A673 (cell line): ENCODE measurements at regions not wholly inside any gene's neighbourhood (a gene's known extent, or its start where the extent isn't known, plus 50 kb on each side); places are given as distances from the start of the nearest gene placed in this dataset.

Experiments
- BruUV-seq: library from RNA; stranded (reverse); fragments of 400-500 nt; replicated peaks from 2 replicates; lab custom pipeline; 2021; lab: Mats Ljungman, UMichigan
- CTCF ChIA-PET: fragments of 300-600 bp; sonication (Branson Sonifier 250); formaldehyde crosslinking; loops from one replicate; lab custom pipeline; 2022; ENCODE audit warnings: antibody characterized with exemption; lab: Charles Lee
- POLR2A ChIA-PET: fragments of 300-600 bp; sonication (Branson Sonifier 250); formaldehyde crosslinking; loops from one replicate; lab custom pipeline; 2022; ENCODE audit warnings: antibody characterized with exemption; ENCODE audit not compliant: low non-redundant PET; lab: Charles Lee
- DNase-seq: peaks from one replicate; pipeline ENCODE4 v3.0.0-alpha.2; 2015; ENCODE audit warnings: low spot score
- H3K27ac ChIP-seq: fragments of 200-600 bp; sonication (generic); 2 replicates; pipeline ENCODE4 v1.5.1; 2016; ENCODE audit warnings: mixed run types, low read depth, mild to moderate bottlenecking, mixed read lengths, antibody characterized with exemption, low read length; ENCODE audit not compliant: poor library complexity, severe bottlenecking
- H3K27me3 ChIP-seq: fragments of 200-600 bp; sonication (generic); replicated peaks from 2 replicates; pipeline ENCODE4 v1.6.1; 2017; ENCODE audit warnings: mixed run types, low read depth, mild to moderate bottlenecking, mixed read lengths, antibody characterized with exemption, low read length; ENCODE audit not compliant: insufficient read depth, poor library complexity
- H3K36me3 ChIP-seq: fragments of 200-600 bp; sonication (generic); 2 replicates; pipeline ENCODE4 v1.6.1; 2016; ENCODE audit warnings: mixed run types, mild to moderate bottlenecking, mixed read lengths, antibody characterized with exemption, low read length; ENCODE audit not compliant: insufficient read depth, poor library complexity, severe bottlenecking
- H3K4me1 ChIP-seq: fragments of 200-600 bp; sonication (generic); 2 replicates; pipeline ENCODE4 v1.6.1; 2017; ENCODE audit warnings: mixed run types, mild to moderate bottlenecking, mixed read lengths, antibody characterized with exemption, low read length; ENCODE audit not compliant: insufficient read depth, poor library complexity, severe bottlenecking
- H3K4me3 ChIP-seq: fragments of 200-600 bp; sonication (generic); 2 replicates; pipeline ENCODE4 v1.5.1; 2016; ENCODE audit warnings: low read depth, mixed run types, mild to moderate bottlenecking, mixed read lengths, low read length; ENCODE audit not compliant: poor library complexity, severe bottlenecking
- H3K9me3 ChIP-seq: fragments of 200-600 bp; sonication (generic); 2 replicates; pipeline ENCODE4 v1.6.1; 2016; ENCODE audit warnings: mixed run types, low read depth, mild to moderate bottlenecking, mixed read lengths, antibody characterized with exemption, low read length; ENCODE audit not compliant: poor library complexity, severe bottlenecking
- EZH2 ChIP-seq: fragments of 200-600 bp; sonication (generic); IDR thresholded peaks from 2 replicates; pipeline ENCODE4 v1.6.1; 2017; ENCODE audit warnings: borderline replicate concordance, low read depth, mild to moderate bottlenecking, mixed read lengths, antibody characterized with exemption, low read length; ENCODE audit not compliant: poor library complexity, severe bottlenecking
- intact Hi-C: fragments of 100-400 bp; cut with micrococcal nuclease; formaldehyde crosslinking; loops from one replicate; pipeline ENCODE4 v1.10.0; 2022; ENCODE audit not compliant: unreplicated experiment
- TF ChIP-seq, protein P1 (sequence below): fragments of 300-800, 200-600 bp; sonication (generic); conservative IDR thresholded peaks from 2 replicates; pipeline ENCODE4 v1.5.1; 2017; ENCODE audit warnings: low read depth, mild to moderate bottlenecking, antibody characterized with exemption, low read length, moderate library complexity, mixed read lengths

DNA sequence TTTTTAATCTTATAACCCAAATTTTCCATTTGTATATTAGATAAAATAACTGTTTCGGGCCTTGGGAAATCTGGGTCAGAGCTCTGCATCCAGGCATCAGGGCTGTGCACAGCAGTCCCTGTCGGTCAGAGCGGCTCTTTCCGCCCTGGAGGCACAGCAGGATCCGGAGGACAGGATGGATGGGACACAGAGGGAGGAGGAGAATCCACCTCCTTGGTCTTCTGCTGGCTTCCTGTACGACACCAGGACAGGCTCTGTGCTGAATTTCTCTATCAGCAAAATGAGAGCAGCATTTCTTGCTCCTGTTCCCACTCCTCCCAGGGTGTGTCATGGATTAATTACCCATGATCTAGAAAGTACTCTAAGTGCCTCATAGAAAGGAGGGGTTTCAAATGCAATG lies 254.9 kb downstream of the SKAP2 start:
- ChIA-PET CTCF (no interaction called here), POLR2A (no interaction called here)
- no peaks in the 10 kb centered on the region for H3K9me3 ChIP-seq
- peaks cover 38% of the 10 kb centered on the region for H3K27me3 ChIP-seq
- H3K36me3 ChIP-seq: no peaks in the 10 kb centered on the region
- H3K4me3 ChIP-seq: no peak overlapping the region
- no peak overlapping the region for H3K27ac ChIP-seq
- no peak for DNase-seq
- no peak for TF ChIP-seq EZH2
- TF ChIP-seq, protein P1, sequence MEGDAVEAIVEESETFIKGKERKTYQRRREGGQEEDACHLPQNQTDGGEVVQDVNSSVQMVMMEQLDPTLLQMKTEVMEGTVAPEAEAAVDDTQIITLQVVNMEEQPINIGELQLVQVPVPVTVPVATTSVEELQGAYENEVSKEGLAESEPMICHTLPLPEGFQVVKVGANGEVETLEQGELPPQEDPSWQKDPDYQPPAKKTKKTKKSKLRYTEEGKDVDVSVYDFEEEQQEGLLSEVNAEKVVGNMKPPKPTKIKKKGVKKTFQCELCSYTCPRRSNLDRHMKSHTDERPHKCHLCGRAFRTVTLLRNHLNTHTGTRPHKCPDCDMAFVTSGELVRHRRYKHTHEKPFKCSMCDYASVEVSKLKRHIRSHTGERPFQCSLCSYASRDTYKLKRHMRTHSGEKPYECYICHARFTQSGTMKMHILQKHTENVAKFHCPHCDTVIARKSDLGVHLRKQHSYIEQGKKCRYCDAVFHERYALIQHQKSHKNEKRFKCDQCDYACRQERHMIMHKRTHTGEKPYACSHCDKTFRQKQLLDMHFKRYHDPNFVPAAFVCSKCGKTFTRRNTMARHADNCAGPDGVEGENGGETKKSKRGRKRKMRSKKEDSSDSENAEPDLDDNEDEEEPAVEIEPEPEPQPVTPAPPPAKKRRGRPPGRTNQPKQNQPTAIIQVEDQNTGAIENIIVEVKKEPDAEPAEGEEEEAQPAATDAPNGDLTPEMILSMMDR: no peak
- no peaks in the 10 kb centered on the region for H3K4me1 ChIP-seq
- no TSS peak for BruUV-seq
- intact Hi-C loops: no loop called here

DNA sequence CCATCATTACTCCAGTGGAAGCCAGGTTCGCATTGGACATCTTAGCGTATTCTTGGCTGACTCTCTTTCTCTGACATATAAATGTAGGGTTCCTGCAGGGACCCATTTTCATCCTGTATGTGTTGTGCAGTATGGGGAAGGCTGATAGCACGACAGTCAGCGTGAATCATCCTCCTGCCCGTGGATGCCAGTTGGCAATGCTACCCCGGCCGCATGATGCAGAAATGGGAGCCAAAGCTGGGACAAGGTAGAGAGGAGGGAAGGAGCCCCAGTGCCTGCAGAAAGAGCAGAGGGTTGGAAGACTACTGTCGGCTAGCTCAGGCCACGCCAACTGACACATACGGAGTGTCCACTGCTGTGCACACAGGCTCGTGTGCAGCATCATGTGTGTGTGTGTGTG lies 251.6 kb downstream of the SKAP2 start:
- POLR2A ChIA-PET: no interaction called here
- Histone ChIP-seq H3K27ac (no peak overlapping the region), H3K9me3 (no peaks in the 10 kb centered on the region), H3K36me3 (no peaks in the 10 kb centered on the region), H3K27me3 (peaks cover 11% of the 10 kb centered on the region), H3K4me3 (no peak overlapping the region), H3K4me1 (no peaks in the 10 kb centered on the region)
- TF ChIP-seq EZH2: no peak
- TF ChIP-seq, protein P1: no peak
- intact Hi-C loops: no loop called here
- no peak for DNase-seq
- CTCF ChIA-PET: no interaction called here
- BruUV-seq: no TSS peak

DNA sequence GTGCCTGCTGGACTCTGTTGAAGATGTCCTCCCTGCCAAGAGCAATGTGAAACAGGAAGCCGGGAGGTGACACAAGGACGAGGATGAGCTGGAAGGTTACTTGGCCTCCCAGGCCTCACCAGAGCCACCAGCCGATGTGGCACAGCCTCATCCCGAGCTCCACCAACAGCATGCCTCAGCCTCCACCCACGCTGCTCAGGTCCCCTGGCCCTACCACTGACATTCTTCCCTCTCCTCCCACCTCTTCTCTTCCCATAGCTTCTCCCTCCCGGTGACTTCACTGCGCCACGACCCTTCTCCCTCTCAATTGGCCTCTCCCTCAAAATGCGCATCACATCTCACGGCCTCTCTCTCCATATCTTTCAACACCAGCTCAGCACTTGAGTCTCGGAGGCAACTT lies 249.9 kb downstream of the SKAP2 start:
- no peak for TF ChIP-seq EZH2
- TF ChIP-seq, protein P1: no peak
- Histone ChIP-seq H3K36me3 (no peaks in the 10 kb centered on the region), H3K27me3 (peaks cover 8% of the 10 kb centered on the region), H3K9me3 (no peaks in the 10 kb centered on the region), H3K4me1 (no peaks in the 10 kb centered on the region), H3K4me3 (no peak overlapping the region), H3K27ac (no peak overlapping the region)
- intact Hi-C loops: no loop called here
- BruUV-seq: no TSS peak
- CTCF ChIA-PET: no interaction called here
- POLR2A ChIA-PET: no interaction called here
- no peak for DNase-seq
